ENCODE measurements at regions not wholly inside any gene's neighbourhood (a gene's known extent, or its start where the extent isn't known, plus 50 kb on each side); places are given as distances from the start of the nearest gene placed in this dataset.

- Histone ChIP-seq H3K36me3 (no peaks in the 10 kb centered on the region), H3K27me3 (no peaks in the 10 kb centered on the region), H3K9me3 (no peaks in the 10 kb centered on the region), H3K4me3 (no peak overlapping the region), H3K4me1 (ENCODE audit: insufficient read depth) (no peaks in the 10 kb centered on the region), H3K27ac (no peak overlapping the region)
- TF ChIP-seq CTCF (IDR thresholded peaks at IDR 0.05): no peak
- no peak for TF ChIP-seq EP300 (IDR thresholded peaks at IDR 0.05)
- TF ChIP-seq POLR2A (IDR thresholded peaks at IDR 0.05): no peak
- no peak for DNase-seq
- intact Hi-C loops (cut with DNase I): no loop called here
These were observed 76.2 kb downstream of the MAFB start for GRCh38 chr20:40612837-40613236.

DNA sequence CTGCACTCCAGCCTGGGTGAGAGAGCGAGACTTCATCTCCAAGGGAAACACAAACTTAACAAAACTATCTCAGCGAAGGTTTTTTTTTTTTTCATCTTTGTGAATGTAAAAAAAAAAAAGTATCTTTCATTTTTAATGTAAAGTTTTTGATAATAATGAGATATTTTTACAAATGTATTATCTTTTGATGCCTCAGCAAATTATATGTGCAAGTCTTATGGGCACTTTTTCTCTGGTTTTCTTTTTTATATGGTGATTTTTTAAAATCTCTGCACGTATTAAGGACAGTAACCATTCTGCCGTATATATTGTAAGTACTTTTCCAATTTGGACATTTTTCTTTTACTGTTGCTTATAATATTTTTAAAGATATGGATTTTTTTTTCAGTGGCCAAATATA lies 76.8 kb downstream of the MAFB start:
- TF ChIP-seq EP300 (IDR thresholded peaks at IDR 0.05) (no peak), CTCF (IDR thresholded peaks at IDR 0.05) (no peak), POLR2A (IDR thresholded peaks at IDR 0.05) (no peak)
- intact Hi-C loops (cut with DNase I): no loop called here
- no peaks in the 10 kb centered on the region for H3K4me1 ChIP-seq (ENCODE audit: insufficient read depth)
- 77 to 88% (median 84%) methylated on average over 4 of the region's 4 CpGs for WGBS, 3 donors
- H3K36me3 ChIP-seq: no peaks in the 10 kb centered on the region
- no peak overlapping the region for H3K4me3 ChIP-seq
- H3K9me3 ChIP-seq: no peaks in the 10 kb centered on the region
- no peaks in the 10 kb centered on the region for H3K27me3 ChIP-seq
- DNase-seq: no peak
- no peak overlapping the region for H3K27ac ChIP-seq

DNA sequence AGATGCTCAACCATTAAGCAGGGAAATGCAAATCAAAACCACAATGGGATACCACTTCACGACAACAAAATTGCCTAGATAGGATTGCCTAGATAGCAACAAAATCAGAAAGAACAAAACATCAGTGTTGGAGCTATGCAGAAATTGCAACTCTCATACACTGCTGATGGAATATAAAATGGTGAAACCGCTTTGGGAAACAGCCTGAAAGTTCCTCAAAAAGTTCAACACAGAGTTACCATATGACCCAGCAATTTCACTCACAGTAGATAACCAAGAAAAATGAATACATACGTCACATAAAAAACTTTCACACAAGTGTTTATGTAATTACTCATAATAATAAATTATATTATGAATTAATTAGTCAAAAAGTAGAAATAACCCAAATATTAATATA lies 78.3 kb downstream of the MAFB start:
- Histone ChIP-seq H3K27me3 (no peaks in the 10 kb centered on the region), H3K27ac (no peak overlapping the region), H3K9me3 (no peaks in the 10 kb centered on the region), H3K36me3 (no peaks in the 10 kb centered on the region), H3K4me3 (no peak overlapping the region), H3K4me1 (ENCODE audit: insufficient read depth) (no peaks in the 10 kb centered on the region)
- intact Hi-C loops (cut with DNase I): no loop called here
- DNase-seq: no peak
- no peak for TF ChIP-seq EP300 (IDR thresholded peaks at IDR 0.05)
- no peak for TF ChIP-seq CTCF (IDR thresholded peaks at IDR 0.05)
- no peak for TF ChIP-seq POLR2A (IDR thresholded peaks at IDR 0.05)
- WGBS, 3 donors: 54 to 77% (median 70%) methylated on average over 3 of the region's 3 CpGs

- 91 to 95% (median 92%) methylated on average over 5 of the region's 5 CpGs for WGBS, 3 donors
- H3K4me1 ChIP-seq (ENCODE audit: insufficient read depth): no peaks in the 10 kb centered on the region
- no peak overlapping the region for H3K27ac ChIP-seq
- no peak for DNase-seq
- TF ChIP-seq CTCF (IDR thresholded peaks at IDR 0.05) (no peak), POLR2A (IDR thresholded peaks at IDR 0.05) (no peak), EP300 (IDR thresholded peaks at IDR 0.05) (no peak)
- intact Hi-C loops (cut with DNase I): no loop called here
- H3K27me3 ChIP-seq: no peaks in the 10 kb centered on the region
- no peaks in the 10 kb centered on the region for H3K9me3 ChIP-seq
- H3K36me3 ChIP-seq: no peaks in the 10 kb centered on the region
- no peak overlapping the region for H3K4me3 ChIP-seq
These were observed 81.1 kb downstream of the MAFB start for GRCh38 chr20:40607927-40608326.

GRCh38 chr20:40606660-40607059 lies 82.4 kb downstream of the MAFB start:
- no peaks in the 10 kb centered on the region for H3K36me3 ChIP-seq
- H3K4me1 ChIP-seq (ENCODE audit: insufficient read depth): no peaks in the 10 kb centered on the region
- intact Hi-C loops (cut with DNase I): no loop called here
- no peaks in the 10 kb centered on the region for H3K27me3 ChIP-seq
- DNase-seq: no peak
- H3K4me3 ChIP-seq: no peak overlapping the region
- H3K9me3 ChIP-seq: no peaks in the 10 kb centered on the region
- WGBS, 3 donors: 14 to 22% (median 14%) methylated on average over 2 of the region's 2 CpGs
- TF ChIP-seq POLR2A (IDR thresholded peaks at IDR 0.05): no peak
- no peak for TF ChIP-seq CTCF (IDR thresholded peaks at IDR 0.05)
- no peak for TF ChIP-seq EP300 (IDR thresholded peaks at IDR 0.05)
- no peak overlapping the region for H3K27ac ChIP-seq

All from ovary (tissue), 7 donors.